HG03378 (cell line): ENCODE measurements at regions not wholly inside any gene's neighbourhood (a gene's known extent, or its start where the extent isn't known, plus 50 kb on each side); places are given as distances from the start of the nearest gene placed in this dataset.

Experiments used
- ATAC-seq: cut with Tn5 transposase; IDR thresholded peaks from one replicate; pipeline ENCODE4 v1.9.1; 2021; ENCODE audit warnings: mild to moderate bottlenecking, moderate library complexity; ENCODE audit not compliant: unreplicated experiment

- no peak for ATAC-seq
Measured at GRCh38 chr13:62704875-62705274, 1289.2 kb upstream of the PCDH20 start.

- ATAC-seq: no peak
Measured at GRCh38 chr13:62702502-62702901, 1286.9 kb upstream of the PCDH20 start.

DNA sequence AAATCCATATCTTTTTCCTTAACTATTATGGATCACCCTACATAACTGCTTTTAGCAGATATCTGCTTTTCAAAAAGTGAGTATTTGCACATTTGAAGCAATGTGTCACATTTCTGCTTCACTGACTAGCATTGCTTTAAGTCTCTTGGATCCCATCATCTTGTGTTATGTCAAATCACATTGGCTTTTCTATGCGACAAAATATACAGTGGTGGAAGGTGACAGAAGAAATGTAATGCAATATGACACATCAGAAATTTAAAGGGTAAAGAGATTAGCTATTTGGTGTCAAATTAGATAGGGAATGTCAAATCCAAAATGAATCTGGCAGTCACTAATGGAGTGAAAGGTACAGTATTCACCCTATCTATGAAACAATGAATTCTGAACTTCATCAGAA, 1282.1 kb upstream of the PCDH20 start:
- ATAC-seq: no peak

GRCh38 chr13:62696490-62696889, 1280.8 kb upstream of the PCDH20 start:
- ATAC-seq: no peak

DNA sequence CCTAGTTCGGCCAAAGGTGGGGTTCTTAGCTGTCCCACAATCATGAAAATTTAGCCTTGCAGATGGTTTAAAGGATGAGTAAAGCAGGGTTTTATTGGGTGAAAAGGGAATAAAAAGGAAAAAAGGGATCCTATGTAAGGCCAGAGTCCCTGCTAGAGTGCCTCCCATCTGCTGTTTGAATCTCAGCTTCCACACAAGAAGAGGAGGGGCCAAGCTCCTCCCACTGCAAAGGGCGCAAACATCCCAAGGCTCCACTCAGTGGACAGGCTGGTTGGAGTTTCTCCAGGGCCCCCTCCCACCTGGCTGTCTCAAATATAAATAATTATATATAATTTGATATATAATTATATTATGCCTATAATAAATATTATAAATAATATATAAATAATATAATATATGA, 1272.1 kb upstream of the PCDH20 start:
- ATAC-seq: no peak

DNA sequence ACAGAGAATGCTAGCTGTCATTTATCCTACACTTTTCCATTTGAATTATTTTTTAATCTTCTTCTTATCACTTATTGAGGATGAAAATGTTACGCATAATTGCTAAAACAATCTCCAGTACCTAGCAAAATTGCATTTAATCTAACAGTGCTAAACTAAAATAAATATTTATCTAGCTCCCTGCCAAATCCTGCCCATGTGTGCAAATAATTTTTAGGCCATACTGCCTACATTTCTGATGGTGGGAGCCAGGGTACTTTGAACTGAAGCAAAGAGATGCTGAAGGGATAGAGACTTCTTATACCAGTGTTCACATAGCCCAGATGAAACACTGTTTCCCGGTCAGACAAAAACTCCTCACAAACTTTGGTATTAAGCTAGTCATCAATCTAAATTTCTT, 1268.7 kb upstream of the PCDH20 start:
- ATAC-seq: no peak

GRCh38 chr13:62682788-62683187, 1267.1 kb upstream of the PCDH20 start:
- ATAC-seq: no peak

- ATAC-seq: no peak
Measured at GRCh38 chr13:62678039-62678438, 1262.4 kb upstream of the PCDH20 start.

GRCh38 chr13:62663767-62664166, 1248.1 kb upstream of the PCDH20 start:
- no peak for ATAC-seq

GRCh38 chr13:62659365-62659764, 1243.7 kb upstream of the PCDH20 start:
- no peak for ATAC-seq

DNA sequence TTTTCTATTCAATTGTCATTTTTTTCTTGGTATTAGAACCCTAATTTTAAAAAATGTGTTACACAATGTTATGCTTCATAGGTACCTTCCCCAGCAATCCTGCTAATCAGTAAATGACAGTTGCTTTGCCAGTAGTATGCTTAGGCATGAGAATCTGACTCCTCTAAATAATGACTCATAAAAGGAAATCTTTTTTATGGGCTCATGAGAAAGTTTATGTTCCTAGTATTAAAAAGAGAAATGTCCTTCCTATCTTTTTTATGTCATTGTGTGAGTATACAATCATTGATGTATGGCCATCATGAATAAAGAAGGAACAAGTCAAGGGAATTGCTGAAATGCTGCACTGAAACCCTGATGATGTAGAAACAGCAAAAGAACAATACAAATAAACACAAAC, 1237.7 kb upstream of the PCDH20 start:
- no peak for ATAC-seq

DNA sequence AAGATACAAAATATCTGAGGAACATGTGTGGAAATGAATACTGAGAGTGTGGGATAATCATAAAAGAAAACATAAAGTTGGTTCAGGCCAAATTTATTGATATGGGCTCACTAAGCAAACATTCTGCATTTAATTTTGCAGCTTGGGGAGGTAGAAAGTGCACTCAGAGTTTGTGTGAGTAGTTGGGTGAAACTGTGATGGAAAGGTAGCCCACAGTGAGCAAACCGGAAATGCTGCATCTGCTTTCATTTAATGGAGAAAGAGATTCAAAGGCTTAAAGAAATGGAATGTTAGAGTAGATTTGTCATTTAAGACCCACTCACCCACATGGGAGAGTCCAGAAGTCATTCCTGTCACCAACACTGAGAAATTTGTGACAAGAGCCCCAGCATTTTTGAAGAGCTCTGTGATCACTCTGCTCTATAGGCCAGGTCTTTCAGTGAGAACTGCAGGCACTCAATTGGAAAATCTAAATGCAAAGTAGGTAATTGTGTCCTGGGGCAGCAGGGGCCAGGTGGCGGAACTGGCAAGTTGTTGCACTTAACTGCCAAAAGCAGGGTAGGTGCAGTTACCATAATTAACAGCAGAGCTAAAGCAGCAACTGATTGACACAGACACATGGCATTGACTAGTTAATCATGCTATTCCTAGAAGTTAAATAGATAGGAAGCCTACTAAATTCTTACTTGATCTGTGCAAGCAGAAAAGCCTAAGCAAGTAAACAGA, 1228.3 kb upstream of the PCDH20 start:
- ATAC-seq: no peak

GRCh38 chr13:62643007-62643483, 1227.4 kb upstream of the PCDH20 start:
- no peak for ATAC-seq

DNA sequence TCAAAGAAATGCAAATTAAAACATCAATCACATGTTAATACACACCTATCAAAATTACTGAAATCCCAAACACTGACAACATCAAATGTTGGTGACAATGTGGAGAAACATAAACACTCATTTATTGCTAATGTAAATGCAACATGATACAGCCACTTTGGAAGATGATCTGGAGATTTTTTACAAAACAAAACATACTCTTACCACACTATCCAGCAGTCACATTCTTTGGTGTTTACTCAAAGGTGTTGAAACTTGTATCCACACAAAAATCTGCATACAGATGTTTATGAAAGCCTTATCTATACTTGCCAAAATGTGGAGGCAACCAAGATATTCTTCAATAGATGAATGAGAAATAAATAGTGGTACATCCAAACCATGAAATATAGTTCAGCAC, 1219.5 kb upstream of the PCDH20 start:
- ATAC-seq: no peak

DNA sequence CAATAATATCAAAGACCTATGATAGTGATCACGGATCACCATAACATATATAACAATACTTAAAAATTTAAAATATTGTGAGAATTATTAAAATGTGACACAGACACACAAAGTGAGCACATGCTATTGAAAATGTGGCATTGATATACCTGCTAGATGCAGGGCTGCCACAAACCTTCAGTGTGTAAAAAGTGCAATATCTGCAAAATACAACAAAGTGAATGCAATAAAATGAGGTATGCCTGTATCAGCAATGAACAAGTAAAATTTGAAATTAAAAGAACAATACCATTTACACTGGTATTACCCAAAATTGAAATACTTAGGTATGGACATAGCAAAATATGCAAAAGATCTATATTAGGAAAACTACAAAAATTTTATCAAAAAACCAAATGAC, 1217.8 kb upstream of the PCDH20 start:
- ATAC-seq: no peak

DNA sequence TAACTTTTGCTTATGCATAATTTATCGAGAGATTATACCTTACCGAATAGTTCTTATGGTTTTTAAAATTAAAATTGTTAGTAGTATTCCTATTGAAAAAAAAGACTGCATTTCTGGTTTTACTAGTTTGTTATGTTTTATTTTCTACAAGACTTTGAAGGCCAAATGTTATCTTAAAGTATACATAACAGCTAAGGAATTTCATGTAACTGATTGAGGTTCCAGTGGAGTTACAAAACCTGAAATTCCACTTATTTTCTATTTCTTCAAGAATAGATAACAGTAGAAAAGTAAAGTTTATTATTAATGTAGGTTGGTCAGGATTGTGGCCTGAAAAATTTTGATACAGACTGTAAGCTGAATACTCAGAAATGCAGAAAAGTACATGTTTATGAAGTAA, 1216.0 kb upstream of the PCDH20 start:
- ATAC-seq: no peak

DNA sequence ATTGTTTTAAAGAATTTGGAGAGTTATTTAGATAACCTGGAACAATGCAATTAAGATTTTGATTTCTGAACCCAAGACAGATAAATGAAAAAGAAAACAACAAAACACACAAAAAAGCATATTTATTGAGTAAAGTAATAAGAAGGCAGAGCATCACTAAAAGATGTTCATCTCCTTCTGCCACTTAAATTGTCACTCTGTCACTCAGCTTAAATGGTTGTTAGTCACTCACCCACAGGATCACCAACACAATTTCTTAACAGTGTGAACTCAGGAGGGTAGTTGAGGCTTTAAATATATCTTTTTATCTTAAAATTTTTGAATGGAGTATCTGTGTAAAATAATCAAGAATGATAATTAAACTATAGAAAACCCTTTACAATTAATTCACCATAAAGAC, 1215.5 kb upstream of the PCDH20 start:
- ATAC-seq: no peak

DNA sequence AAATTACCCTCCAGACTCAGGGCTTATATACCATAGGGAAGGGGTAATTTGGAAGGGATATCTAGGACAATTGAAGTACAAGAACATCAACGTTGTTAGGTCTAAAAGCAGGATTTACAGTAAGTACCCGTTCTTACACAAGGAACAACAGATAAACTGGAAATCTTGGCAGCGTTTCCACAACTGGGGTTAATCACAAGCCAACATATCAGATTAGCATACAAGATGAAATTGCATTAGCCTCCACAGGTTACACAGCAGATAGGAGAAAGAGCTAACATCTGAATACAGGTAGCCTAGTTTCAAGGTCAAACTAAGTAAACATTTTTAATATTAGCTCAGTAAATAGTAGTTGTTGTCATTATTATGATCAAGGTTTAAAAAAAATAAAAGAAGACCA, 1214.0 kb upstream of the PCDH20 start:
- no peak for ATAC-seq

- no peak for ATAC-seq
Measured at GRCh38 chr13:62627226-62627625, 1211.6 kb upstream of the PCDH20 start.

DNA sequence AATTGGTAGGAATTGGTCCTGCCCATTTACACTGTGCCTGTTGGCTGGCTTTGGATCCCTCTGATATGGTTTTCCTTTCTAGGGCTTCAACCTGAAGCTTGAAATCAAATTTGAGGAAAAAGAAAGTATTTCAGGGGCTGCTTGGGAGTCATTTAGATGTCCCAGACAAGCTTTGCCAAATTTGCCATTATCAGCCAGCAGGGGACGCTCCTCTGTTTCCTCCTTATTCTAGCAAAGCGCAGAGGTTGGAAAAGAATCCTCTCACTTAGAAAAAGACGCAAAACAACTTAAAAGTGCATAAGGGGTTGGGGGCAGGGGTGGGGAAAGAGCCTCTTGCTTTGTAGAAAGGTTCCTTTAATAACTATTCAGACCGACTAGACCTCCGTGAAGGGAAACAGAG, 1211.1 kb upstream of the PCDH20 start:
- no peak for ATAC-seq

- no peak for ATAC-seq
Measured at GRCh38 chr13:62625214-62625881, 1209.7 kb upstream of the PCDH20 start.

DNA sequence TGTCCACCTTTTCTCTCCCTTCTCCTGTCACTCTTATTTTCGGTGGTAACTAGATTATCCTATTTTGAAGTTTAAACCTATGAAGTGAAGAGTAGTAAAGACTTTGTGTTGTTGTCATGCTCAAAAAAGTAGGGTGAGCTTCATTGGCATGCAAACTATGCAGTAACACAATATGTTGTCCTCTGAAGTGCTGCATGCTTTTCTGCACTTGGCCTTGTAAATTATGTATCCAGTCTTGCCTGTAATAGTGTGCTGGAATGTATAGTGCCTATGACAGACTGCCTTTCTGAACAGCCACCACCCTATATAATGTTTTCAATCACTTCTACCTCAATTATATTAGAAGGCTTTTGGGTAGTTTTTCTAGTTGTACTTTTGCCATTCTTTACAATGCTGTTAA, 1198.2 kb upstream of the PCDH20 start:
- no peak for ATAC-seq

DNA sequence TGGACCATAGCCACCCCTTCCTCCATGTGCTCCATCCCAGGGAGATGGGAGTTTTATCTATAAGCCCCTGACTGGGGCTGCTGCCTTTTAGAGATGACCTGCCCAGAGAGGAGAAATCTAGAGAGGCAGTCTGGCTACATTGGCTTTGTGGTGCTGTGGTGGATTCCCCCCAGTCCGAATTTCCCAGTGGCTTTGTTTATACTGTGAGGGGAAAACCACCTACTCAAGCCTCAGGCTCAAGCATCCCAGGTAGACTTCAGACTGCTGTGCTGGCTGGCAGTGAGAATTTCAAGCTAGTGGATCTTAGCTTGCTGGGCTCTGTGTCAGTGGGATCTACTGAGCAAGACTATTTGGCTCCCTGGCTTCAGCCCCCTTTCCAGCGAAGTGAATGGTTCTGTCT, 1195.7 kb upstream of the PCDH20 start:
- no peak for ATAC-seq
